ENCODE measurements at regions not wholly inside any gene's neighbourhood (a gene's known extent, or its start where the extent isn't known, plus 50 kb on each side); places are given as distances from the start of the nearest gene placed in this dataset.

- H3K4me3 ChIP-seq (ENCODE audit: control insufficient read depth, low read depth, low read length) = no peak overlapping the region
- no peak for DNase-seq (ENCODE audit: low read depth)
- peak; percentile 62 for TF ChIP-seq CTCF (IDR thresholded peaks at IDR 0.05; ENCODE audit: control insufficient read depth, insufficient read depth, low read depth, low read length, missing control alignments)
These were observed 191.2 kb upstream of the PRSS1 start for GRCh38 chr7:142557971-142558582.

GRCh38 chr7:142556740-142557139, 192.5 kb upstream of the PRSS1 start:
- TF ChIP-seq CTCF (IDR thresholded peaks at IDR 0.05; ENCODE audit: control insufficient read depth, insufficient read depth, low read depth, low read length, missing control alignments) = peak; percentile 47
- DNase-seq (ENCODE audit: low read depth) = peak; percentile 96
- H3K4me3 ChIP-seq (ENCODE audit: control insufficient read depth, low read depth, low read length) = no peak overlapping the region

DNA sequence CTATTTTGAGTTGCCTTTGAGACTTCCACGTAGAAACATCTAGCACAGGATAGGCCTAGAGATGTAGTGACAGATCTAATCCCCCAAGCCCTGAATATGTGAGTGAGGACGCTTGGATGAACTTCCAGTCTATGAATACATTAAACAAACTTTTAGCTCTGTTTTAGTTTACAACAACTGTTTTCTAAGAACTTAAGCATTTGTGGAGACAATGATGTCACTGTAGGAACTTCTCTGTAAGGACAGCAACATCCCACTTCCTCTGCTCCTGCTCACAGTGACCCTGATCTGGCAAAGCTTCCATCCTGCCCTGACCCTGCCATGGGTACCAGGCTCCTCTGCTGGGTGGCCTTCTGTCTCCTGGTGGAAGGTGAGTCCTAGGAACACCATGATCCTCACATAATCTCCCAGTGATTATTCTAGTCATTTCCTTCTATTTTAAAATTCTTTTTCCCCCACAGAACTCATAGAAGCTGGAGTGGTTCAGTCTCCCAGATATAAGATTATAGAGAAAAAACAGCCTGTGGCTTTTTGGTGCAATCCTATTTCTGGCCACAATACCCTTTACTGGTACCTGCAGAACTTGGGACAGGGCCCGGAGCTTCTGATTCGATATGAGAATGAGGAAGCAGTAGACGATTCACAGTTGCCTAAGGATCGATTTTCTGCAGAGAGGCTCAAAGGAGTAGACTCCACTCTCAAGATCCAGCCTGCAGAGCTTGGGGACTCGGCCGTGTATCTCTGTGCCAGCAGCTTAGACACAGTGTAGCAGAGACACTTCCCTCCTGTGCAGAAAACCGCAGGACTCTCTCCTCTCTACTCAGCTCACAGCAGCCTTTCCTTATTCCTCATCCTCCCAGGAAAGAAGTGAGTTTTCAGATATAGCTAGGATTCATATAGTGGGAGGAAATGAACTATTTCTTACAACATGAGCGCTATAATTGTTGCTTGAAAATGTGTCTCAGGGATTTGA, 194.4 kb upstream of the PRSS1 start:
- no peak for TF ChIP-seq CTCF (IDR thresholded peaks at IDR 0.05; ENCODE audit: control insufficient read depth, insufficient read depth, low read depth, low read length, missing control alignments)
- DNase-seq (ENCODE audit: low read depth) = no peak
- no peak overlapping the region for H3K4me3 ChIP-seq (ENCODE audit: control insufficient read depth, low read depth, low read length)

- no peak for DNase-seq (ENCODE audit: low read depth)
- no peak for TF ChIP-seq CTCF (IDR thresholded peaks at IDR 0.05; ENCODE audit: control insufficient read depth, insufficient read depth, low read depth, low read length, missing control alignments)
- no peak overlapping the region for H3K4me3 ChIP-seq (ENCODE audit: control insufficient read depth, low read depth, low read length)
These were observed 196.1 kb upstream of the PRSS1 start for GRCh38 chr7:142553216-142553615.

GRCh38 chr7:142548978-142549377, 200.3 kb upstream of the PRSS1 start:
- no peak for TF ChIP-seq CTCF (IDR thresholded peaks at IDR 0.05; ENCODE audit: control insufficient read depth, insufficient read depth, low read depth, low read length, missing control alignments)
- no peak for DNase-seq (ENCODE audit: low read depth)
- H3K4me3 ChIP-seq (ENCODE audit: control insufficient read depth, low read depth, low read length) = no peak overlapping the region

DNA sequence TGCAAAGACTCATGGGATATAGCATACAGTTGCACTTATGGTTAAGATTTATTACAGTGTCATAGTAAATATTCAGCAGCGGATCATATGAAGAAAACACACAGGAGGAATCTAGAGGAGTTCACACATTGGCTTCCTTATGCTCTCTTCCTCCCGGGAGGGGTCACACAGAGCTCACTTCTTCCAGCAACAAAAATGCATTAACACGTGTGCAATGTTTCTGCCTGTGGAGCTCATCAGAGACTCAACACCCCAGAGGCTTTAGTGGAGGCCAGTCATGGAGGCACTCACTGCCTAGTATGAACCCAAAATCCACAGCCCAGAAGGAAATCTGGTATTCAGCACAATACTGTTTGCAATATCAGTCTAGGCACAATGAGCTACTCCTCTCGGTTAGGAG, 202.8 kb upstream of the PRSS1 start:
- no peak overlapping the region for H3K4me3 ChIP-seq (ENCODE audit: control insufficient read depth, low read depth, low read length)
- no peak for TF ChIP-seq CTCF (IDR thresholded peaks at IDR 0.05; ENCODE audit: control insufficient read depth, insufficient read depth, low read depth, low read length, missing control alignments)
- DNase-seq (ENCODE audit: low read depth) = no peak
